Esophagus squamous epithelium (tissue), 5 donors: ENCODE measurements at regions not wholly inside any gene's neighbourhood (a gene's known extent, or its start where the extent isn't known, plus 50 kb on each side); places are given as distances from the start of the nearest gene placed in this dataset.

ENCODE experiments used
- DNase-seq: peaks from one replicate; lab custom pipeline; 2025; lab: John Stamatoyannopoulos, UW
- H3K27ac ChIP-seq, 4 donors: fragments of 200-600 bp; sonication (generic); one replicate each; pipeline ENCODE4 v1.5.1; 2016 to 2019; ENCODE audit warnings: mild to moderate bottlenecking in 1 of 4
- H3K27me3 ChIP-seq, 4 donors: fragments of 200-600 bp; sonication (generic); 1 replicate in 3 of 4; 2 replicates in 1 of 4; pipeline versions ENCODE4 v1.5.1 to v1.6.0; 2017 to 2021; ENCODE audit warnings: antibody characterized with exemption in 1 of 4
- H3K36me3 ChIP-seq, 3 donors: fragments of 200-600 bp; sonication (generic); one replicate each; pipeline ENCODE4 v1.5.1; 2016 to 2019
- H3K4me1 ChIP-seq, 3 donors: fragments of 200-600 bp; sonication (generic); one replicate each; pipeline ENCODE4 v1.5.1; 2017 to 2019
- H3K4me3 ChIP-seq, 4 donors: fragments of 200-600 bp; sonication (generic); 1 replicate in 3 of 4; 2 replicates in 1 of 4; pipeline ENCODE4 v1.5.1; 2016 to 2019; ENCODE audit warnings: mild to moderate bottlenecking in 2 of 4, moderate library complexity in 1 of 4
- H3K9me3 ChIP-seq, 3 donors: fragments of 200-600 bp; sonication (generic); one replicate each; pipeline ENCODE4 v1.5.1; 2016 to 2019
- CTCF ChIP-seq, 6 experiments: fragments of 450-650 bp in 4 of 6; fragments of 200-600 bp in 2 of 6; sonication (generic) in 2 of 6; IDR thresholded peaks; one replicate each; pipeline ENCODE4 v1.5.1; 2016 to 2019; ENCODE audit warnings: antibody characterized with exemption in 6 of 6, mild to moderate bottlenecking in 4 of 6, moderate library complexity in 4 of 6
- POLR2A ChIP-seq, 4 donors: fragments of 450-650 bp; IDR thresholded peaks; one replicate each; pipeline ENCODE4 v1.6.1; 2017; ENCODE audit warnings: antibody characterized with exemption in 4 of 4, mild to moderate bottlenecking in 4 of 4, moderate library complexity in 3 of 4
- WGBS, 2 donors: methylation state at CpG; one replicate each; pipeline ENCODE4 v1.1.5; 2018; 5-methylcytosine and 5-hydroxymethylcytosine counted together
- intact Hi-C: fragments of 100-400 bp; cut with DNase I; formaldehyde crosslinking; loops from one replicate; pipeline ENCODE4 v1.15.0; 2022
- donor health status: DM: yes; HTN: yes; CAD: no.

GRCh38 chr3:35849496-35849895 lies 210.2 kb downstream of the ARPP21 start:
- Histone ChIP-seq H3K36me3 (no peaks in the 10 kb centered on the region), H3K27me3 (no peaks in the 10 kb centered on the region), H3K9me3 (no peaks in the 10 kb centered on the region), H3K4me3 (no peak overlapping the region), H3K27ac (no peak overlapping the region), H3K4me1 (no peaks in the 10 kb centered on the region)
- no peak for TF ChIP-seq CTCF (IDR thresholded peaks at IDR 0.05)
- TF ChIP-seq POLR2A (IDR thresholded peaks at IDR 0.05), result no peak
- no peak for DNase-seq
- WGBS, 2 donors, result 82 to 86% methylated on average over 4 of the region's 4 CpGs
- intact Hi-C loops, result no loop called here

GRCh38 chr3:35849963-35850362 lies 210.6 kb downstream of the ARPP21 start:
- intact Hi-C loops, result no loop called here
- H3K4me1 ChIP-seq, result no peaks in the 10 kb centered on the region
- TF ChIP-seq CTCF (IDR thresholded peaks at IDR 0.05), result no peak
- TF ChIP-seq POLR2A (IDR thresholded peaks at IDR 0.05), result no peak
- DNase-seq, result no peak
- 77 to 89% methylated on average over 1 of the region's 1 CpG for WGBS, 2 donors
- no peaks in the 10 kb centered on the region for H3K9me3 ChIP-seq
- no peak overlapping the region for H3K27ac ChIP-seq
- H3K27me3 ChIP-seq, result no peaks in the 10 kb centered on the region
- H3K36me3 ChIP-seq, result no peaks in the 10 kb centered on the region
- H3K4me3 ChIP-seq, result no peak overlapping the region

- WGBS, 2 donors, result 54 to 62% methylated on average over 3 of the region's 3 CpGs
- Histone ChIP-seq H3K27me3 (no peaks in the 10 kb centered on the region), H3K4me1 (no peaks in the 10 kb centered on the region), H3K4me3 (no peak overlapping the region), H3K27ac (no peak overlapping the region), H3K36me3 (no peaks in the 10 kb centered on the region), H3K9me3 (no peaks in the 10 kb centered on the region)
- intact Hi-C loops, result no loop called here
- no peak for DNase-seq
- TF ChIP-seq POLR2A (IDR thresholded peaks at IDR 0.05) (no peak), CTCF (IDR thresholded peaks at IDR 0.05) (no peak)
These were observed 217.7 kb downstream of the ARPP21 start for GRCh38 chr3:35857004-35857403.

- no peaks in the 10 kb centered on the region for H3K27me3 ChIP-seq
- intact Hi-C loops, result no loop called here
- no peaks in the 10 kb centered on the region for H3K4me1 ChIP-seq
- no peak for DNase-seq
- TF ChIP-seq CTCF (IDR thresholded peaks at IDR 0.05) (no peak), POLR2A (IDR thresholded peaks at IDR 0.05) (no peak)
- WGBS, 2 donors, result 79 to 80% methylated on average over 4 of the region's 4 CpGs
- H3K4me3 ChIP-seq, result no peak overlapping the region
- no peak overlapping the region for H3K27ac ChIP-seq
- no peaks in the 10 kb centered on the region for H3K36me3 ChIP-seq
- H3K9me3 ChIP-seq, result no peaks in the 10 kb centered on the region
These were observed 222.7 kb downstream of the ARPP21 start for GRCh38 chr3:35862057-35862456.

GRCh38 chr3:35864871-35865270 lies 225.5 kb downstream of the ARPP21 start:
- no peak for TF ChIP-seq CTCF (IDR thresholded peaks at IDR 0.05)
- no peak for TF ChIP-seq POLR2A (IDR thresholded peaks at IDR 0.05)
- WGBS, 2 donors, result 81 to 85% methylated on average over 2 of the region's 2 CpGs
- intact Hi-C loops, result no loop called here

More at GRCh38 chr3:35864871-35865270, 225.5 kb downstream of the ARPP21 start:
- DNase-seq, result no peak
- Histone ChIP-seq H3K36me3 (no peaks in the 10 kb centered on the region), H3K4me3 (no peak overlapping the region), H3K9me3 (no peaks in the 10 kb centered on the region), H3K27ac (no peak overlapping the region), H3K4me1 (no peaks in the 10 kb centered on the region), H3K27me3 (no peaks in the 10 kb centered on the region)
